GM12878 (cell line): ENCODE measurements at regions not wholly inside any gene's neighbourhood (a gene's known extent, or its start where the extent isn't known, plus 50 kb on each side); places are given as distances from the start of the nearest gene placed in this dataset.
A peak's percentile ranks its signal among the peaks of the same experiment; 100 is the strongest.

Experiments
- ATAC-seq: fragments of 200-7000 bp; cut with Tn5 transposase; 3 replicates; pipeline ENCODE4 v1.9.1; 2020; ENCODE audit warnings: mild to moderate bottlenecking, moderate library complexity
- BruUV-seq: library from RNA; stranded (reverse); fragments of 400-500 nt; replicated peaks from 2 replicates; lab custom pipeline; 2021; lab: Mats Ljungman, UMichigan
- CTCF ChIA-PET: fragments of 300-600 bp; sonication (Branson Sonifier 250); formaldehyde crosslinking; extraction: SDS; loops from one replicate; lab custom pipeline; 2021; ENCODE audit warnings: inconsistent platforms; lab: Yijun Ruan, JAX
- POLR2A ChIA-PET: fragments of 350-600 bp; formaldehyde crosslinking; extraction: SDS; loops from one replicate; lab custom pipeline; 2021; ENCODE audit warnings: inconsistent platforms; lab: Charles Lee
- RAD21 ChIA-PET: fragments of 300-600 bp; sonication (Branson Sonifier 250); formaldehyde crosslinking; loops from one replicate; lab custom pipeline; 2023; ENCODE audit warnings: antibody characterized with exemption; ENCODE audit not compliant: unreplicated experiment; lab: Charles Lee
- SMC1A ChIA-PET: fragments of 300-600 bp; sonication (Branson Sonifier 250); formaldehyde crosslinking; loops from one replicate; lab custom pipeline; 2023; ENCODE audit not compliant: unreplicated experiment, uncharacterized antibody; lab: Charles Lee
- DNase-seq: peaks from one replicate; pipeline ENCODE4 v3.0.0-alpha.2; 2011; ENCODE audit warnings: low read depth, low spot score
- FAIRE-seq: peaks from 3 replicates; lab custom pipeline; 2011; peaks lifted over from hg19 to GRCh38; lab: Jason Lieb, UNC
- H2AFZ ChIP-seq: 2 replicates; pipeline ENCODE4 v1.6.0; 2011; ENCODE audit warnings: low read depth, low read length, control low read depth; ENCODE audit not compliant: control insufficient read depth
- H3K27ac ChIP-seq: 2 replicates; pipeline ENCODE4 v1.5.1; 2011; ENCODE audit warnings: control low read depth; ENCODE audit not compliant: control insufficient read depth, insufficient read depth
- H3K27me3 ChIP-seq, 2 experiments: replicated peaks in 1 of 2; 2 replicates each; pipeline versions ENCODE4 v1.6.0 to v1.6.1; 2011; ENCODE audit warnings: low read length in 1 of 2; ENCODE audit not compliant: control insufficient read depth in 2 of 2, insufficient read depth in 2 of 2
- H3K36me3 ChIP-seq, 2 experiments: 2 replicates each; pipeline ENCODE4 v1.5.1; 2011; ENCODE audit warnings: low read length in 1 of 2; ENCODE audit not compliant: control insufficient read depth in 2 of 2, insufficient read depth in 2 of 2
- H3K4me1 ChIP-seq: 2 replicates; pipeline ENCODE4 v1.6.1; 2011; ENCODE audit warnings: mild to moderate bottlenecking, low read length, moderate library complexity, mixed read lengths; ENCODE audit not compliant: control insufficient read depth, insufficient read depth
- H3K4me2 ChIP-seq: 2 replicates; pipeline ENCODE4 v1.6.0; 2011; ENCODE audit warnings: control low read depth; ENCODE audit not compliant: control insufficient read depth, insufficient read depth
- H3K4me3 ChIP-seq: fragments of 200-600 bp; sonication (generic); 2 replicates; pipeline ENCODE4 v1.5.1; 2016
- H3K79me2 ChIP-seq: 2 replicates; pipeline ENCODE4 v1.6.0; 2011; ENCODE audit warnings: low read length; ENCODE audit not compliant: control insufficient read depth, insufficient read depth
- H3K9ac ChIP-seq: 2 replicates; pipeline ENCODE4 v1.8.0; 2011; ENCODE audit warnings: low read length, control low read depth, mixed read lengths; ENCODE audit not compliant: control insufficient read depth, insufficient read depth
- H3K9me3 ChIP-seq: replicated peaks from 3 replicates; pipeline ENCODE4 v1.5.1; 2011; ENCODE audit warnings: mild to moderate bottlenecking, low read length; ENCODE audit not compliant: control insufficient read depth, insufficient read depth
- H4K20me1 ChIP-seq: 2 replicates; pipeline ENCODE4 v1.6.0; 2011; ENCODE audit not compliant: control insufficient read depth, insufficient read depth
- BACH1 ChIP-seq: fragments of 450-650 bp; IDR thresholded peaks from 2 replicates; pipeline ENCODE4 v1.6.1; 2017; ENCODE audit warnings: mild to moderate bottlenecking, borderline replicate concordance
- BHLHE40 ChIP-seq, 2 experiments: fragments of 450-650 bp in 1 of 2; IDR thresholded peaks; 2 replicates each; pipeline ENCODE4 v1.6.1; 2011 to 2017; ENCODE audit warnings: low read depth in 2 of 2, borderline replicate concordance in 1 of 2, improper control_type of control experiment in 1 of 2, low read length in 1 of 2, mild to moderate bottlenecking in 1 of 2
- CTCF ChIP-seq, 3 experiments: IDR thresholded peaks in 2 of 3; conservative IDR thresholded peaks in 1 of 3; 2 replicates each; pipeline ENCODE4 v1.5.1; 2011; ENCODE audit warnings: low read depth in 3 of 3, low read length in 3 of 3, mild to moderate bottlenecking in 3 of 3, control low read depth in 2 of 3, moderate library complexity in 2 of 3, inconsistent platforms in 1 of 3, mixed read lengths in 1 of 3; ENCODE audit not compliant: control insufficient read depth in 2 of 3, insufficient read depth in 1 of 3; ENCODE audit errors: extremely low read depth in 1 of 3
- FOXM1 ChIP-seq: IDR thresholded peaks from 2 replicates; pipeline ENCODE4 v1.6.1; 2012; ENCODE audit warnings: low read depth, mild to moderate bottlenecking, inconsistent platforms, low read length, moderate library complexity
- GABPA ChIP-seq: IDR thresholded peaks from 2 replicates; pipeline ENCODE4 v1.6.1; 2014; ENCODE audit warnings: antibody characterized with exemption, low read depth, mild to moderate bottlenecking, inconsistent platforms
- GATAD2B ChIP-seq: fragments of 450-650 bp; conservative IDR thresholded peaks from 2 replicates; pipeline ENCODE4 v1.6.1; 2017; ENCODE audit warnings: low read depth, mild to moderate bottlenecking, moderate library complexity
- HDGF ChIP-seq: fragments of 450-650 bp; IDR thresholded peaks from 2 replicates; pipeline ENCODE4 v1.6.1; 2016; ENCODE audit warnings: antibody characterized with exemption
- IKZF1 ChIP-seq: fragments of 450-650 bp; conservative IDR thresholded peaks from 2 replicates; pipeline ENCODE4 v1.6.1; 2017; ENCODE audit warnings: antibody characterized with exemption, mild to moderate bottlenecking
- KLF5 ChIP-seq: fragments of 450-650 bp; IDR thresholded peaks from 2 replicates; pipeline ENCODE4 v1.6.1; 2014; ENCODE audit warnings: mild to moderate bottlenecking; ENCODE audit not compliant: partially characterized antibody
- MEF2B ChIP-seq: fragments of 450-650 bp; IDR thresholded peaks from 2 replicates; pipeline ENCODE4 v1.6.1; 2018; ENCODE audit warnings: mild to moderate bottlenecking, moderate library complexity; ENCODE audit not compliant: partially characterized antibody, poor library complexity, severe bottlenecking
- MXI1 ChIP-seq: fragments of 150-350 bp; IDR thresholded peaks from 2 replicates; pipeline ENCODE4 v1.6.1; 2011; ENCODE audit warnings: low read depth, mild to moderate bottlenecking, inconsistent platforms, low read length, improper control_type of control experiment
- RAD51 ChIP-seq: fragments of 450-650 bp; IDR thresholded peaks from 2 replicates; pipeline ENCODE4 v1.6.1; 2016; ENCODE audit warnings: moderate library complexity, mild to moderate bottlenecking, inconsistent platforms
- RB1 ChIP-seq: fragments of 450-650 bp; formaldehyde crosslinking; IDR thresholded peaks from 2 replicates; pipeline ENCODE4 v1.6.1; 2017; ENCODE audit warnings: mild to moderate bottlenecking, borderline replicate concordance
- RBBP5 ChIP-seq: fragments of 200-600 bp; sonication (generic); conservative IDR thresholded peaks from 2 replicates; pipeline ENCODE4 v1.6.1; 2016
- SMARCA5 ChIP-seq: fragments of 450-650 bp; IDR thresholded peaks from 2 replicates; pipeline ENCODE4 v1.6.1; 2017; ENCODE audit warnings: mild to moderate bottlenecking
- TCF12 ChIP-seq: IDR thresholded peaks from 2 replicates; pipeline ENCODE4 v1.6.1; 2011; ENCODE audit warnings: low read depth, mild to moderate bottlenecking, low read length
- WGBS: methylation state at CpG from one replicate; pipeline ENCODE4 v1.1.6; 2016; ENCODE audit warnings: low lambda C conversion rate; ENCODE audit not compliant: insufficient replicate concordance, insufficient coverage; ENCODE audit errors: missing lambda C conversion rate; 5-methylcytosine and 5-hydroxymethylcytosine counted together
- in situ Hi-C: fragments of 300-500 bp; cut with MboI; formaldehyde crosslinking; loops from 9 replicates; pipeline ENCODE4 v1.14.3; 2018; ENCODE audit warnings: mixed read lengths
- intact Hi-C: fragments of 100-400 bp; cut with micrococcal nuclease; formaldehyde crosslinking; loops from one replicate; pipeline ENCODE4 v1.14.2; 2022; ENCODE audit not compliant: unreplicated experiment
- TF ChIP-seq, protein P1 (sequence below): IDR thresholded peaks from 2 replicates; pipeline ENCODE4 v1.6.1; 2011; ENCODE audit warnings: borderline replicate concordance, low read depth, mild to moderate bottlenecking, moderate library complexity, low read length; ENCODE audit not compliant: insufficient read depth, poor library complexity, severe bottlenecking
- TF ChIP-seq, protein P2 (sequence below): fragments of 450-650 bp; conservative IDR thresholded peaks from 2 replicates; pipeline ENCODE4 v1.6.1; 2017; ENCODE audit warnings: mild to moderate bottlenecking, moderate library complexity

DNA sequence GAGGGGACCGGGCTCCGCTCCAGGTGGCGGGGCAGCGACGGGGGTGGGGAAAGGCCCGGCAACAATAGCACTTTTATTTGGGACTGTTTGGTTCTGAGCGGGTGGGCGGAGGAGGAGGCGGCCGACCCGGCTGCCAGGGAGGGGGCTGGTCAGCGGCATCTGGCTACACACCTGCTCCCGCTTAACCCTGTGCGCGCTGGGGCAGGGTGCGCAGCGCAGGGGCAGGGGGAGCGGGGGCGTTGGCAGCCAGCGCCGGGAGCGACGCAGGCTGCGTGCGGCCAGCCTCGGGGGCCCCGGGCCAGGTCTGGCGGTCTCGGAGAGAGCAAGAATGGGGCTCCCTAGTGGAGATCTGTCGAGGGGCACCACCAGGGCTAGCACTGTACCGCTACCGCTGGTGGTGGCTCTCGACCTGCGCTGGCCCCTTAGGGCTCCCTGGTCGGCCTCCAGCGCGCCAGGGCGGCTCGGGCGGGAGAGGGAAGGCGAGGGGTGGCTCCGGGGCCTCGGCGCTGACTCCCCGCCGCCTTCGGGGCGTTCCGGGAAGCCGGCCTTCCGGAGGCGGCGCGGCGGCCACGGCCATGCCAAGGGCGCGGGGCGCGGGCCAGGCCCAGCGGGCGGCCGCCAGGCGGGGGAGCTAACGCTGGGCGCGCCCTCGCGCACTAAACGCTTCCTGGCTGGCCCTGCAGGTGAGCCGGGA is 92.4 kb downstream of the NCR2 start:
- SMC1A ChIA-PET, result interaction anchor here (1.4 kb wide), 1 partner anchor 99 kb away, joined by 4 read pairs; no protein-coding TSS in a partner anchor
- under 1% methylated on average over 53 of the region's 71 CpGs for WGBS
- peak; percentile 67 for ATAC-seq
- Histone ChIP-seq H3K4me2 (peak overlapping the region; percentile 52), H3K27ac (no peak overlapping the region), H3K9me3 (no peaks in the 10 kb centered on the region), H3K4me3 (peak overlapping the region; percentile 47; the same call in 1 of the 2 replicates), H3K9ac (no peak overlapping the region), H2AFZ (peak overlapping the region; percentile 13), H3K27me3 (peaks cover 12 to 18% of the 10 kb centered on the region in 2 experiments), H4K20me1 (no peaks in the 10 kb centered on the region), H3K36me3 (no peaks in the 10 kb centered on the region), H3K4me1 (peaks cover 10% of the 10 kb centered on the region), H3K79me2 (no peaks in the 10 kb centered on the region)
- no TSS peak for BruUV-seq
- POLR2A ChIA-PET, result interaction anchor here (1.3 kb wide), 1 partner anchor 29 kb away, joined by 3 read pairs; no protein-coding TSS in a partner anchor
- no peak for FAIRE-seq
- no peak for DNase-seq
- intact Hi-C loops (loop anchor here (2.0 kb wide), 1 partner anchor 119 kb away; the partner anchor contains the start of gene FOXP4), in situ Hi-C loops (no loop called here)
- RAD21 ChIA-PET, result interaction anchor here (1.1 kb wide), 2 partner anchors 23 to 149 kb away, joined by 3 read pairs; no protein-coding TSS in a partner anchor
- CTCF ChIA-PET, result interaction anchor here (0.6 to 1.9 kb wide), 3 partner anchors 11 to 104 kb away, joined by 3 read pairs; no protein-coding TSS in a partner anchor
- TF ChIP-seq BACH1 (peak; percentile 42; the same call in 1 of the 2 replicates), BHLHE40 (IDR thresholded peaks at IDR 0.05; ENCODE audit: borderline replicate concordance in 1 of 2, low read depth in 2 of 2, low read length in 1 of 2) (peak in 1 of 2 experiments; percentile 18; a peak in 1 of 4 replicates), CTCF (IDR thresholded peaks at IDR 0.05 in 2 of 3, conservative IDR thresholded peaks at IDR 0.05 in 1 of 3; ENCODE audit: control insufficient read depth in 2 of 3, extremely low read depth in 1 of 3, insufficient read depth in 1 of 3, low read depth in 3 of 3, low read length in 3 of 3) (peak in 1 of 3 experiments; percentile 11; a peak in 1 of 6 replicates), RAD51 (no peak), TCF12 (peak; percentile 76), IKZF1 (peak; percentile 75), RB1 (peak; percentile 43; the same call in 1 of the 2 replicates), MXI1 (no peak), GATAD2B (peak; percentile 88), KLF5 (no peak), HDGF (no peak), RBBP5 (no peak), SMARCA5 (peak; percentile 52; the same call in 1 of the 2 replicates), MEF2B (no peak), FOXM1 (no peak), GABPA (no peak)
- TF ChIP-seq, protein P1, sequence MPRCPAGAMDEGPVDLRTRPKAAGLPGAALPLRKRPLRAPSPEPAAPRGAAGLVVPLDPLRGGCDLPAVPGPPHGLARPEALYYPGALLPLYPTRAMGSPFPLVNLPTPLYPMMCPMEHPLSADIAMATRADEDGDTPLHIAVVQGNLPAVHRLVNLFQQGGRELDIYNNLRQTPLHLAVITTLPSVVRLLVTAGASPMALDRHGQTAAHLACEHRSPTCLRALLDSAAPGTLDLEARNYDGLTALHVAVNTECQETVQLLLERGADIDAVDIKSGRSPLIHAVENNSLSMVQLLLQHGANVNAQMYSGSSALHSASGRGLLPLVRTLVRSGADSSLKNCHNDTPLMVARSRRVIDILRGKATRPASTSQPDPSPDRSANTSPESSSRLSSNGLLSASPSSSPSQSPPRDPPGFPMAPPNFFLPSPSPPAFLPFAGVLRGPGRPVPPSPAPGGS, result peak; percentile 64
- TF ChIP-seq, protein P2, sequence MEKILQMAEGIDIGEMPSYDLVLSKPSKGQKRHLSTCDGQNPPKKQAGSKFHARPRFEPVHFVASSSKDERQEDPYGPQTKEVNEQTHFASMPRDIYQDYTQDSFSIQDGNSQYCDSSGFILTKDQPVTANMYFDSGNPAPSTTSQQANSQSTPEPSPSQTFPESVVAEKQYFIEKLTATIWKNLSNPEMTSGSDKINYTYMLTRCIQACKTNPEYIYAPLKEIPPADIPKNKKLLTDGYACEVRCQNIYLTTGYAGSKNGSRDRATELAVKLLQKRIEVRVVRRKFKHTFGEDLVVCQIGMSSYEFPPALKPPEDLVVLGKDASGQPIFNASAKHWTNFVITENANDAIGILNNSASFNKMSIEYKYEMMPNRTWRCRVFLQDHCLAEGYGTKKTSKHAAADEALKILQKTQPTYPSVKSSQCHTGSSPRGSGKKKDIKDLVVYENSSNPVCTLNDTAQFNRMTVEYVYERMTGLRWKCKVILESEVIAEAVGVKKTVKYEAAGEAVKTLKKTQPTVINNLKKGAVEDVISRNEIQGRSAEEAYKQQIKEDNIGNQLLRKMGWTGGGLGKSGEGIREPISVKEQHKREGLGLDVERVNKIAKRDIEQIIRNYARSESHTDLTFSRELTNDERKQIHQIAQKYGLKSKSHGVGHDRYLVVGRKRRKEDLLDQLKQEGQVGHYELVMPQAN, result 0 out of 2 replicates have a peak, but pooled peaks have one; percentile 25
